ENCODE measurements at regions not wholly inside any gene's neighbourhood (a gene's known extent, or its start where the extent isn't known, plus 50 kb on each side); places are given as distances from the start of the nearest gene placed in this dataset.

DNA sequence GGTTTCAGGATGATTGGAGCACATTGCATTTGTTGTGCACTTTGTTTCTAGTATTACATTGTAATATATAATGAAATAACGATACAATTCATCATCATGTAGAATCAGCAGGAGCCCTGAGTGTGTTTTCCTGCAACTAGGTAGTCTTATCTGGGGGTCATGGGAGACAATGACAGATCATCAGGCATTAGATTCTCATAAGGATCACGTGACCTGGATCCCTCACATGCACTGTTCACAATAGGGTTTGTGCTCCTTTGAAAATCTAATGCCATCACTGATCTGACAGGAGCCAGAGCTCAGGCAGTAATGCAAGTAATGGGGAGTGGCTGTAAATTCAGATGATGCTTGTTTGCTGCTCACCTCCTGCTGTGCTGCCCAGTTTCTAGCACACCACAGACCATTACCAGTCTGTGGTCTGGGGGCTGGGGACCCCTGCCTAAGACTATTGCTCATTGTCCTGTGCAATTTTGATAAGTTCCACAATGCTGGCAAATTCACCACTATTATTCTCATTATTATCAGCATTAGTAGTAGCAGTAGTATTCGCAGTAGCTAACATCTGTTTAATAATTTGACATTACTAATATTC is 428.7 kb upstream of the TNP1 start:
- H3K9ac ChIP-seq (ENCODE audit: control insufficient read depth, extremely low read depth, insufficient read depth, low read length) = no peak overlapping the region
- dilution Hi-C loops (cut with MboI; ENCODE audit: extremely low pct_ligation_motif_present, low sequenced_read_pairs) = no loop called here
- no peaks in the 10 kb centered on the region for H3K9me1 ChIP-seq (ENCODE audit: control insufficient read depth, extremely low read depth, insufficient read depth, low read length)
- no peak for FAIRE-seq
- H3K9me3 ChIP-seq (ENCODE audit: control insufficient read depth, low read depth, low read length) = no peaks in the 10 kb centered on the region
- no peak overlapping the region for H3K27ac ChIP-seq (ENCODE audit: control insufficient read depth, insufficient read depth, low read length)
- H2AFZ ChIP-seq (ENCODE audit: control insufficient read depth, low read length) = no peak overlapping the region
- DNase-seq (ENCODE audit: low read depth, low spot score) = no peak
- H3K36me3 ChIP-seq (ENCODE audit: control insufficient read depth in 2 of 2, extremely low read depth in 1 of 2, insufficient read depth in 2 of 2, low read length in 2 of 2) = no peaks in the 10 kb centered on the region
- H3K4me3 ChIP-seq (ENCODE audit: control insufficient read depth in 2 of 3, extremely low read depth in 1 of 3, insufficient read depth in 2 of 3, low read depth in 1 of 3, low read length in 3 of 3) = no peak overlapping the region
- peaks cover 9% of the 10 kb centered on the region for H3K4me1 ChIP-seq (ENCODE audit: control insufficient read depth, extremely low read depth, insufficient read depth, low read length)
- TF ChIP-seq, protein P1, sequence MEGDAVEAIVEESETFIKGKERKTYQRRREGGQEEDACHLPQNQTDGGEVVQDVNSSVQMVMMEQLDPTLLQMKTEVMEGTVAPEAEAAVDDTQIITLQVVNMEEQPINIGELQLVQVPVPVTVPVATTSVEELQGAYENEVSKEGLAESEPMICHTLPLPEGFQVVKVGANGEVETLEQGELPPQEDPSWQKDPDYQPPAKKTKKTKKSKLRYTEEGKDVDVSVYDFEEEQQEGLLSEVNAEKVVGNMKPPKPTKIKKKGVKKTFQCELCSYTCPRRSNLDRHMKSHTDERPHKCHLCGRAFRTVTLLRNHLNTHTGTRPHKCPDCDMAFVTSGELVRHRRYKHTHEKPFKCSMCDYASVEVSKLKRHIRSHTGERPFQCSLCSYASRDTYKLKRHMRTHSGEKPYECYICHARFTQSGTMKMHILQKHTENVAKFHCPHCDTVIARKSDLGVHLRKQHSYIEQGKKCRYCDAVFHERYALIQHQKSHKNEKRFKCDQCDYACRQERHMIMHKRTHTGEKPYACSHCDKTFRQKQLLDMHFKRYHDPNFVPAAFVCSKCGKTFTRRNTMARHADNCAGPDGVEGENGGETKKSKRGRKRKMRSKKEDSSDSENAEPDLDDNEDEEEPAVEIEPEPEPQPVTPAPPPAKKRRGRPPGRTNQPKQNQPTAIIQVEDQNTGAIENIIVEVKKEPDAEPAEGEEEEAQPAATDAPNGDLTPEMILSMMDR (optimal IDR thresholded peaks at IDR 0.05 in 1 of 3, IDR thresholded peaks at IDR 0.05 in 1 of 3, conservative IDR thresholded peaks at IDR 0.05 in 1 of 3; ENCODE audit: extremely low read depth in 1 of 3, insufficient read depth in 2 of 3, low read length in 3 of 3) = no peak
- no peak for TF ChIP-seq EZH2 (IDR thresholded peaks at IDR 0.05; ENCODE audit: low read length)
- H3K79me2 ChIP-seq (ENCODE audit: control insufficient read depth, insufficient read depth, low read length) = no peaks in the 10 kb centered on the region
- H3K4me2 ChIP-seq (ENCODE audit: control insufficient read depth, extremely low read depth, insufficient read depth, low read depth, low read length) = no peak overlapping the region
- H3K27me3 ChIP-seq (ENCODE audit: control insufficient read depth, extremely low read depth, insufficient read depth, low read length) = no peaks in the 10 kb centered on the region
- no peaks in the 10 kb centered on the region for H4K20me1 ChIP-seq (ENCODE audit: control insufficient read depth, extremely low read depth, insufficient read depth, low read length)

DNA sequence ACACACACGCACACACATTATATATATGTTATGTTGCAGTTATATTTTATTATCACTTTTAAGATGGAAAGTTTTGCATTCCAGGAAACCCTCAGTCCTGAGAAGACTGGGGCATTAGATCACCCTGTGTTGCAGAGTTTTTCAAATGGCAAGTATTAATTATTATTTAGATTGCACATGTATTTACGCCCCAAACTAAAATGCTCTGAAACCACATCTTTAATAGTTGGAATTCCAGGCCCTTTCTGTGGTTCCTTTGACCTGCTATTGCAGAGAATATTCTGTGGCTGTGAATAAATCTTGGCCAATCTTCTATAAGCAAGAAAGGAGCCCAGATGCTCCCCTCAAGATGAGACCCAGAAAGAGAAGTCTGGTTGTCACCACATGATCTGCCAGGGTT is 427.0 kb upstream of the TNP1 start:
- FAIRE-seq (no peak), DNase-seq (ENCODE audit: low read depth, low spot score) (no peak)
- dilution Hi-C loops (cut with MboI; ENCODE audit: extremely low pct_ligation_motif_present, low sequenced_read_pairs) = no loop called here
- Histone ChIP-seq H3K36me3 (ENCODE audit: control insufficient read depth in 2 of 2, extremely low read depth in 1 of 2, insufficient read depth in 2 of 2, low read length in 2 of 2) (no peaks in the 10 kb centered on the region), H3K4me1 (ENCODE audit: control insufficient read depth, extremely low read depth, insufficient read depth, low read length) (peaks cover 9% of the 10 kb centered on the region), H2AFZ (ENCODE audit: control insufficient read depth, low read length) (no peak overlapping the region), H3K4me2 (ENCODE audit: control insufficient read depth, extremely low read depth, insufficient read depth, low read depth, low read length) (no peak overlapping the region), H3K79me2 (ENCODE audit: control insufficient read depth, insufficient read depth, low read length) (no peaks in the 10 kb centered on the region), H4K20me1 (ENCODE audit: control insufficient read depth, extremely low read depth, insufficient read depth, low read length) (no peaks in the 10 kb centered on the region), H3K9me3 (ENCODE audit: control insufficient read depth, low read depth, low read length) (no peaks in the 10 kb centered on the region), H3K9ac (ENCODE audit: control insufficient read depth, extremely low read depth, insufficient read depth, low read length) (no peak overlapping the region), H3K27ac (ENCODE audit: control insufficient read depth, insufficient read depth, low read length) (no peak overlapping the region), H3K9me1 (ENCODE audit: control insufficient read depth, extremely low read depth, insufficient read depth, low read length) (no peaks in the 10 kb centered on the region), H3K27me3 (ENCODE audit: control insufficient read depth, extremely low read depth, insufficient read depth, low read length) (no peaks in the 10 kb centered on the region), H3K4me3 (ENCODE audit: control insufficient read depth in 2 of 3, extremely low read depth in 1 of 3, insufficient read depth in 2 of 3, low read depth in 1 of 3, low read length in 3 of 3) (no peak overlapping the region)
- no peak for TF ChIP-seq EZH2 (IDR thresholded peaks at IDR 0.05; ENCODE audit: low read length)
- TF ChIP-seq, protein P1 (optimal IDR thresholded peaks at IDR 0.05 in 1 of 3, IDR thresholded peaks at IDR 0.05 in 1 of 3, conservative IDR thresholded peaks at IDR 0.05 in 1 of 3; ENCODE audit: extremely low read depth in 1 of 3, insufficient read depth in 2 of 3, low read length in 3 of 3) = no peak

Measured in keratinocyte (primary cell).